ENCODE measurements at regions not wholly inside any gene's neighbourhood (a gene's known extent, or its start where the extent isn't known, plus 50 kb on each side); places are given as distances from the start of the nearest gene placed in this dataset.

- no peak for TF ChIP-seq CTCF (conservative IDR thresholded peaks at IDR 0.05; ENCODE audit: low read length)
- H2AFZ ChIP-seq (ENCODE audit: low read length), result no peak overlapping the region
- H3K36me3 ChIP-seq (ENCODE audit: insufficient read depth, low read length), result no peaks in the 10 kb centered on the region
- no peak overlapping the region for H3K4me3 ChIP-seq (ENCODE audit: low read depth, low read length, poor library complexity, severe bottlenecking)
- ChIA-PET POLR2A (no interaction called here), CTCF (ENCODE audit: unreplicated experiment) (no interaction called here)
- H4K20me1 ChIP-seq (ENCODE audit: insufficient read depth, low read length), result no peaks in the 10 kb centered on the region
- H3K4me1 ChIP-seq (ENCODE audit: insufficient read depth, low read length, poor library complexity, severe bottlenecking), result peaks cover 4% of the 10 kb centered on the region
- H3K9me2 ChIP-seq (ENCODE audit: insufficient read depth, low read length), result no peaks in the 10 kb centered on the region
- no TSS peak for BruUV-seq (replicated peaks)
- no peak for DNase-seq (ENCODE audit: low spot score)
- intact Hi-C loops (cut with micrococcal nuclease; ENCODE audit: unreplicated experiment), result no loop called here
- H3K79me2 ChIP-seq (ENCODE audit: insufficient read depth, low read depth, low read length), result no peaks in the 10 kb centered on the region
- no peak overlapping the region for H3K4me2 ChIP-seq (ENCODE audit: low read length)
- no peaks in the 10 kb centered on the region for H3K9me3 ChIP-seq (ENCODE audit: low read length)
- no peak overlapping the region for H3K27ac ChIP-seq (ENCODE audit: low read depth, low read length, poor library complexity, severe bottlenecking)
These were observed 505.9 kb downstream of the EIPR1 start for GRCh38 chr2:2871480-2872308.

DNA sequence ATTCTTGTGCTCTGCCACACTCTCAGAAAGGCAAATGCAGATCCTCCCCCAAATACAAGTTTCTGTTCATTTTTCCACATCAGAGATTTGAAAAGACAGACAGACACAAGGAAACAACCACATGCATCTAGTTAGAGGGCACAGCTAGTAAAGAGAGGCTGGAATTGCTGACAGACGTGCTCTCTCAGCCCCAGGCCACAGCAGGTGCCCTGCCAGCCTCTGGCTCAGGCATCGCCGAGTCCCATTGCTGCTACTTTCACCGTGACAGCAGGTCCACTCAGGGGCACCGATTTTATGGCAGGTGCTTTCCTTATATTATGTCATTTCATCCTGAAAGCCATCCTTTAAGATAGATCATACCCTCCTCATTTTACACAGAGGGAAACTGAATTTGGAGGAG, 507.5 kb downstream of the EIPR1 start:
- H3K27ac ChIP-seq (ENCODE audit: low read depth, low read length, poor library complexity, severe bottlenecking), result no peak overlapping the region
- H3K4me1 ChIP-seq (ENCODE audit: insufficient read depth, low read length, poor library complexity, severe bottlenecking), result peaks cover 4% of the 10 kb centered on the region
- no peaks in the 10 kb centered on the region for H3K9me3 ChIP-seq (ENCODE audit: low read length)
- no peaks in the 10 kb centered on the region for H4K20me1 ChIP-seq (ENCODE audit: insufficient read depth, low read length)
- no peaks in the 10 kb centered on the region for H3K79me2 ChIP-seq (ENCODE audit: insufficient read depth, low read depth, low read length)
- H3K4me3 ChIP-seq (ENCODE audit: low read depth, low read length, poor library complexity, severe bottlenecking), result no peak overlapping the region
- H3K36me3 ChIP-seq (ENCODE audit: insufficient read depth, low read length), result no peaks in the 10 kb centered on the region
- H3K4me2 ChIP-seq (ENCODE audit: low read length), result no peak overlapping the region
- POLR2A ChIA-PET, result no interaction called here
- no peak overlapping the region for H2AFZ ChIP-seq (ENCODE audit: low read length)
- no peaks in the 10 kb centered on the region for H3K9me2 ChIP-seq (ENCODE audit: insufficient read depth, low read length)
- no TSS peak for BruUV-seq (replicated peaks)
- DNase-seq (ENCODE audit: low spot score), result no peak
- TF ChIP-seq EZH2phosphoT487 (IDR thresholded peaks at IDR 0.05; ENCODE audit: borderline replicate concordance, low read depth, low read length), result no peak
- intact Hi-C loops (cut with micrococcal nuclease; ENCODE audit: unreplicated experiment), result no loop called here
- CTCF ChIA-PET (ENCODE audit: unreplicated experiment), result no interaction called here

GRCh38 chr2:2869553-2869952, 508.1 kb downstream of the EIPR1 start:
- intact Hi-C loops (cut with micrococcal nuclease; ENCODE audit: unreplicated experiment), result no loop called here

More at GRCh38 chr2:2869553-2869952, 508.1 kb downstream of the EIPR1 start:
- Histone ChIP-seq H3K9me3 (ENCODE audit: low read length) (no peaks in the 10 kb centered on the region), H3K36me3 (ENCODE audit: insufficient read depth, low read length) (no peaks in the 10 kb centered on the region), H3K9me2 (ENCODE audit: insufficient read depth, low read length) (no peaks in the 10 kb centered on the region), H3K79me2 (ENCODE audit: insufficient read depth, low read depth, low read length) (no peaks in the 10 kb centered on the region), H3K4me2 (ENCODE audit: low read length) (no peak overlapping the region), H3K27ac (ENCODE audit: low read depth, low read length, poor library complexity, severe bottlenecking) (no peak overlapping the region), H3K4me1 (ENCODE audit: insufficient read depth, low read length, poor library complexity, severe bottlenecking) (peaks cover 4% of the 10 kb centered on the region), H3K4me3 (ENCODE audit: low read depth, low read length, poor library complexity, severe bottlenecking) (no peak overlapping the region), H2AFZ (ENCODE audit: low read length) (no peak overlapping the region), H4K20me1 (ENCODE audit: insufficient read depth, low read length) (no peaks in the 10 kb centered on the region)
- CTCF ChIA-PET (ENCODE audit: unreplicated experiment), result no interaction called here
- POLR2A ChIA-PET, result no interaction called here
- TF ChIP-seq EZH2phosphoT487 (IDR thresholded peaks at IDR 0.05; ENCODE audit: borderline replicate concordance, low read depth, low read length) (no peak), CTCF (conservative IDR thresholded peaks at IDR 0.05; ENCODE audit: low read length) (no peak)
- no peak for DNase-seq (ENCODE audit: low spot score)
- no TSS peak for BruUV-seq (replicated peaks)
